ENCODE measurements at regions not wholly inside any gene's neighbourhood (a gene's known extent, or its start where the extent isn't known, plus 50 kb on each side); places are given as distances from the start of the nearest gene placed in this dataset.

DNA sequence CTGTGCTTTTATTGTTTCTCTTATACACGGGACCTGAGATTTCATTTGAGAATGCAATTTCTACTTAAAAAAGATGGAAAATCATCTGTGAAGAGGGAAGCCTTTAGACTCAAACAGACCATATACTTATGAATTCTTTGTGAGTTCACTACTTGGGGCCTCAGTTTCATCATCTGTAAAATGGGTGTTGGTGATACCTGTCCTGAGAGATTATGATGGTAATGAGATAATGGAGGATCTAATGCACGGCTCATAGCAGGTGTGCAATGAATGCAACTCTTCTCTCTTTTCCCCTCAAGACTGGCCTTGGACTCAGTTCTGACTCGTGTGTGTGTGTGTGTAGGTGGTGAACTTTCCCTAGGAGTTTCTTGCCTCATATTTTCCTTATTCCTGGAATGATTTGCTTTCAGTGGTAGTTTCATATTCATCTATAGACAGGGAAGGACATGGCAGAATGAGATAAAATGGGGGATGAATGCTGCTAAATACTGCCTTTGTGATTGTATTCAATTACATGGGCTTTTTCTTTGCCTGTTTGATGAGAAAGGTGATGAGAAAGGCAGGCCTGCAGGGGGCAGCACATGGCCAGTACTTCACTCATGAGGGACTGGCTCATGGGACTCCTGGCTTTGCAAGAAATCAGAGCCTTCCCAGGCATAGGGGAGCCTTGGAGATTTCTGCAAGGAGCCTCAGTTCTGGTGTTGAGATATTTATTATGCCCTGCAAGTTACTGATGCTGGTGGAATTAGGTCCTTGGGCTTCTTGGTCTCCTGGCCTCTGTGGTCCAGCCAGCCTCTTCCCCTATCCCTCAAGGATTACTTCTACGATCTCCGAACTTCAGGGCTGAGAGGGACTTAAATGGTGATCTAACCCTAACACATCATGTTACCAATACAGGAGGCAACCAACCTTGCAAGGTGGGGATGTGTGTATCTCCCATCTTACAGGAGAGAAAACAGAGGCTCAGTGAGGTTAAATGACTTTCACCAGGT lies 70.7 kb downstream of the RPLP1 start:
- DNase-seq (ENCODE audit: low read depth) = no peak
- H3K4me3 ChIP-seq (ENCODE audit: low read depth, low read length) = no peak overlapping the region
- TF ChIP-seq, protein P1, sequence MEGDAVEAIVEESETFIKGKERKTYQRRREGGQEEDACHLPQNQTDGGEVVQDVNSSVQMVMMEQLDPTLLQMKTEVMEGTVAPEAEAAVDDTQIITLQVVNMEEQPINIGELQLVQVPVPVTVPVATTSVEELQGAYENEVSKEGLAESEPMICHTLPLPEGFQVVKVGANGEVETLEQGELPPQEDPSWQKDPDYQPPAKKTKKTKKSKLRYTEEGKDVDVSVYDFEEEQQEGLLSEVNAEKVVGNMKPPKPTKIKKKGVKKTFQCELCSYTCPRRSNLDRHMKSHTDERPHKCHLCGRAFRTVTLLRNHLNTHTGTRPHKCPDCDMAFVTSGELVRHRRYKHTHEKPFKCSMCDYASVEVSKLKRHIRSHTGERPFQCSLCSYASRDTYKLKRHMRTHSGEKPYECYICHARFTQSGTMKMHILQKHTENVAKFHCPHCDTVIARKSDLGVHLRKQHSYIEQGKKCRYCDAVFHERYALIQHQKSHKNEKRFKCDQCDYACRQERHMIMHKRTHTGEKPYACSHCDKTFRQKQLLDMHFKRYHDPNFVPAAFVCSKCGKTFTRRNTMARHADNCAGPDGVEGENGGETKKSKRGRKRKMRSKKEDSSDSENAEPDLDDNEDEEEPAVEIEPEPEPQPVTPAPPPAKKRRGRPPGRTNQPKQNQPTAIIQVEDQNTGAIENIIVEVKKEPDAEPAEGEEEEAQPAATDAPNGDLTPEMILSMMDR (conservative IDR thresholded peaks at IDR 0.05; ENCODE audit: low read depth, low read length) = peak; percentile 90

- H3K4me3 ChIP-seq (ENCODE audit: low read depth, low read length) = no peak overlapping the region
- TF ChIP-seq, protein P1 (conservative IDR thresholded peaks at IDR 0.05; ENCODE audit: low read depth, low read length) = no peak
- DNase-seq (ENCODE audit: low read depth) = no peak
These were observed 71.7 kb downstream of the RPLP1 start for GRCh38 chr15:69524296-69524695.

- DNase-seq (ENCODE audit: low read depth) = no peak
- H3K4me3 ChIP-seq (ENCODE audit: low read depth, low read length) = no peak overlapping the region
- TF ChIP-seq, protein P1 (conservative IDR thresholded peaks at IDR 0.05; ENCODE audit: low read depth, low read length) = no peak
These were observed 72.2 kb downstream of the RPLP1 start for GRCh38 chr15:69524814-69525213.

- no peak for DNase-seq (ENCODE audit: low read depth)
- TF ChIP-seq, protein P1 (conservative IDR thresholded peaks at IDR 0.05; ENCODE audit: low read depth, low read length) = no peak
- H3K4me3 ChIP-seq (ENCODE audit: low read depth, low read length) = no peak overlapping the region
These were observed 72.9 kb downstream of the RPLP1 start for GRCh38 chr15:69525543-69525942.

DNA sequence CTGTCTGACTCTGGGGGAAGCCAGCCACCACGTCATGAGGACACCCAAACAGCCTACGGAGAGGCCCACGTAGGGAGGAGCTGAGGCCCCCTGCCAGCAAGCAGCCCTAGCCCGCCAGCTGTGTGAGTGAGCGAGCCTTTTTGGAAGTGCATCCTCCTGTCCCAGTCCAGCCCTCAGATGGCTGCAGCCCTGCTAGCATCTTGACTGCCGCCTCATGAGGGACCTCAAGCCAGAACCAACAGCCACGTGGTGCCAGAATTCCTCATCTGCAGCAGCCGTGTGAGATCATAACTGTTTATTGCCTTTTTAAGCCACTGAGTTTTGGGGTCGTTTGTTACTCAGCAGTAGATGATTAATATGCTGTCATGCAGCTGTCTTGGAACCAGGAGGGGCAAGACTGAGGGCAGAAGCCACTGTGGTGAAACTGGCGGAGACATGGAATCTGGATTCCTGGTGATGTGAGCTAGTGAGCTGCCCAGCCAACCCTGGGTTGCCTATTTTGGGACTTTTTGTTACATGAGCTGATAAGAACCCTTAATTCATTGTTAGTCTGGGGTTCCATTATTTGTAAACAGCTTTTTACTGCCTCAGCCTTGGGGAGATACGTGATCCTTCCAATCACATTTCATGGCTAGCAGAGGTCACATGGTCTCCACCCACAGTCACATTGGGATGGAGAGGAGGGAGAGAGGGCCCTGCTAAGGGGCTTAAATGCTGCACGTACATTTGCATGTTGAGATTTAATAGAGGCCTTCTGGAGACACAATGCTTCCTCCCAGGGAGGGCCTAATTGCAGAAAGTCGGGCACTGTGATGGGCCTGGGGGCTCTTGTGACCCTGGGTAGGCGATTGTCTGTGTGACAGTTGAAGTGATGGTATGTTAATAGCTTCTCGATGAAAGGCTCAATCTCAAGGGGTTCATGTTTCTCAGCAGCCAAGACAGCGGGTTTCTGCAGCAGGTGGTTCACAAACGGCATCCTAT lies 73.8 kb downstream of the RPLP1 start:
- no peak overlapping the region for H3K4me3 ChIP-seq (ENCODE audit: low read depth, low read length)
- TF ChIP-seq, protein P1 (conservative IDR thresholded peaks at IDR 0.05; ENCODE audit: low read depth, low read length) = no peak
- no peak for DNase-seq (ENCODE audit: low read depth)

DNA sequence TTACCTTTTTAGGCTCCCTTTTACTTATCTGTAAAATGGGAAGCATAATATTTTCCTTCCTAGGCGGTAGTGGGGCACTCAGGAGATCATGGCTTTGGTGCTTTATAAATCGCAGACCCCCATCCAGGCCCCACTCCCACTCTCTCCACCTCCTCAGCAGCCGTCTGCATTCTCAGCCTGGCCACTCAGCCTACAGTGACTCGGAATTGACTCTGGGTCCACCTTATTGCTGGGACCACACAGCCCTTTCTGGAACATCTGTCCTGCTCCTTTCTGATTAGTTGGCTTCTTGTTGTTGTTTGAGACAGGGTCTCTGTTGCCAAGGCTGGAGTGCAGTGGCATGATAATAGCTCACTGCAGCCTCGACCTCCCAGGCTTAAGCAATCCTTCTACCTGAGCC lies 76.5 kb downstream of the RPLP1 start:
- H3K4me3 ChIP-seq (ENCODE audit: low read depth, low read length) = no peak overlapping the region
- no peak for DNase-seq (ENCODE audit: low read depth)
- TF ChIP-seq, protein P1 (conservative IDR thresholded peaks at IDR 0.05; ENCODE audit: low read depth, low read length) = no peak

Data from epithelial cell of proximal tubule (primary cell).